ENCODE measurements at regions not wholly inside any gene's neighbourhood (a gene's known extent, or its start where the extent isn't known, plus 50 kb on each side); places are given as distances from the start of the nearest gene placed in this dataset.

DNA sequence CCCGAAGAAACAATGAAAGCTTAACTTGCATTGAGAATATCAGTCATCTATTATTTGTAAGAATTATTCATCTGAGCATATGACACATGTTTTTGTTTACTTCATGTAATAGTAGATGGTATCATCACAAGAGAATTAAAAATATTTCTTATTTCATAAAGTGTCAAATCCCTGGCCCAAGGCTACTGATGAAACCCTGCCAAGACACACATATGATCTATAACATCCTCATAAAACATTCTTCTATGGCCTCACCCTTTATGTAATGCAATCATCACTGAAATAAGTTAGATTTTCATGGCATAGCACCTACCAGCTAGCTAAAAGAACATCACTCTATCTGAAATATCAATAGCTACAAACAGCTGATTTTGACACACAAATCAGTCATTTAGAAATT lies 385.6 kb upstream of the PHF14 start:
- Histone ChIP-seq H4K5ac (ENCODE audit: low read depth, low read length) (no peak overlapping the region), H2BK15ac (ENCODE audit: low read depth, low read length) (no peak overlapping the region), H3K4ac (ENCODE audit: low read depth, low read length) (no peak overlapping the region), H3K18ac (ENCODE audit: low read depth, low read length) (no peak overlapping the region), H2BK20ac (ENCODE audit: low read depth, low read length) (no peak overlapping the region), H3K27me3 (ENCODE audit: control insufficient read depth, insufficient read depth, low read length) (no peaks in the 10 kb centered on the region), H3K4me2 (ENCODE audit: low read depth, low read length) (no peak overlapping the region), H2AFZ (replicated peaks; ENCODE audit: low read length, poor library complexity) (no peak overlapping the region), H2BK120ac (ENCODE audit: low read depth, low read length) (no peak overlapping the region), H3K4me1 (ENCODE audit: control insufficient read depth, insufficient read depth, low read length) (no peaks in the 10 kb centered on the region), H4K8ac (ENCODE audit: low read depth in 2 of 2, low read length in 2 of 2) (no peak overlapping the region), H4K91ac (ENCODE audit: insufficient read depth, low read depth, low read length) (no peak overlapping the region), H3K4me3 (ENCODE audit: insufficient read depth, low read depth, low read length) (no peak overlapping the region), H4K20me1 (ENCODE audit: insufficient read depth, low read length) (no peaks in the 10 kb centered on the region), H3K56ac (ENCODE audit: extremely low read depth, insufficient read depth, low read length) (no peak overlapping the region), H3K27ac (ENCODE audit: insufficient read depth, low read length) (no peak overlapping the region), H3K9me3 (ENCODE audit: control insufficient read depth, insufficient read depth, low read length) (peaks cover 2% of the 10 kb centered on the region; the same call in 1 of the 2 replicates), H3K23ac (ENCODE audit: low read depth, low read length) (no peak overlapping the region), H3K36me3 (ENCODE audit: control insufficient read depth, insufficient read depth, low read length) (no peaks in the 10 kb centered on the region), H3K9me1 (ENCODE audit: insufficient read depth, low read length) (no peaks in the 10 kb centered on the region), H2AK5ac (ENCODE audit: low read depth, low read length) (no peak overlapping the region), H3K14ac (replicated peaks; ENCODE audit: low read depth, low read length) (no peak overlapping the region), H3K9ac (ENCODE audit: low read depth, low read length) (no peak overlapping the region), H3K79me1 (ENCODE audit: low read depth in 1 of 2, low read length in 2 of 2) (no peaks in the 10 kb centered on the region), H2BK5ac (ENCODE audit: low read depth, low read length, poor library complexity, severe bottlenecking) (no peak overlapping the region), H2AK9ac (replicated peaks; ENCODE audit: low read depth, low read length, poor library complexity) (no peak overlapping the region)
- TF ChIP-seq, protein P1, sequence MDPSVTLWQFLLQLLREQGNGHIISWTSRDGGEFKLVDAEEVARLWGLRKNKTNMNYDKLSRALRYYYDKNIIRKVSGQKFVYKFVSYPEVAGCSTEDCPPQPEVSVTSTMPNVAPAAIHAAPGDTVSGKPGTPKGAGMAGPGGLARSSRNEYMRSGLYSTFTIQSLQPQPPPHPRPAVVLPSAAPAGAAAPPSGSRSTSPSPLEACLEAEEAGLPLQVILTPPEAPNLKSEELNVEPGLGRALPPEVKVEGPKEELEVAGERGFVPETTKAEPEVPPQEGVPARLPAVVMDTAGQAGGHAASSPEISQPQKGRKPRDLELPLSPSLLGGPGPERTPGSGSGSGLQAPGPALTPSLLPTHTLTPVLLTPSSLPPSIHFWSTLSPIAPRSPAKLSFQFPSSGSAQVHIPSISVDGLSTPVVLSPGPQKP (IDR thresholded peaks at IDR 0.05; ENCODE audit: borderline replicate concordance, low read depth, low read length): no peak
- no peak for TF ChIP-seq RCOR1 (IDR thresholded peaks at IDR 0.05; ENCODE audit: insufficient replicate concordance, low read length)
- no peak for TF ChIP-seq BHLHE40 (IDR thresholded peaks at IDR 0.05; ENCODE audit: low read depth, low read length)
- no peak for TF ChIP-seq SMC3 (IDR thresholded peaks at IDR 0.05; ENCODE audit: low read depth, low read length)
- TF ChIP-seq CEBPB (IDR thresholded peaks at IDR 0.05; ENCODE audit: low read depth, low read length): no peak
- TF ChIP-seq FOS (IDR thresholded peaks at IDR 0.05; ENCODE audit: low read depth, low read length): no peak
- no peak for TF ChIP-seq RFX5 (IDR thresholded peaks at IDR 0.05; ENCODE audit: low read depth, low read length)
- TF ChIP-seq MAFK (IDR thresholded peaks at IDR 0.05; ENCODE audit: low read depth, low read length): no peak
- TF ChIP-seq MAZ (IDR thresholded peaks at IDR 0.05; ENCODE audit: borderline replicate concordance, low read depth, low read length): no peak
- dilution Hi-C loops (cut with HindIII; ENCODE audit: low sequenced_read_pairs, unreplicated experiment) (no loop called here), intact Hi-C loops (cut with micrococcal nuclease) (no loop called here), in situ Hi-C loops (cut with MboI; ENCODE audit: low sequenced_read_pairs) (no loop called here)
- DNase-seq (no peak), ATAC-seq (ENCODE audit: low read depth) (no peak)
- no TSS peak for BruUV-seq (replicated peaks)
- POLR2A ChIA-PET (ENCODE audit: unreplicated experiment): no interaction called here
- WGBS, 2 experiments (ENCODE audit: extremely low coverage in 2 of 2, insufficient read length in 1 of 2): no CpG with 5 or more reads among the region's 1 CpG
- CTCF ChIA-PET: no interaction called here

All from IMR-90 (cell line).